Suprapubic skin (tissue), 4 donors: ENCODE measurements at regions not wholly inside any gene's neighbourhood (a gene's known extent, or its start where the extent isn't known, plus 50 kb on each side); places are given as distances from the start of the nearest gene placed in this dataset.

Source experiments
- CTCF ChIP-seq, 2 donors: fragments of 200-600 bp in 1 of 2; fragments of 450-650 bp in 1 of 2; sonication (generic) in 1 of 2; IDR thresholded peaks; one replicate each; pipeline ENCODE4 v1.5.1; 2016 to 2019; ENCODE audit warnings: antibody characterized with exemption in 2 of 2, mild to moderate bottlenecking in 1 of 2, moderate library complexity in 1 of 2
- EP300 ChIP-seq: sonication (generic); formaldehyde crosslinking; IDR thresholded peaks from one replicate; pipeline ENCODE4 v1.6.1; 2017; ENCODE audit warnings: antibody characterized with exemption
- POLR2A ChIP-seq, 2 donors: fragments of 450-650 bp; IDR thresholded peaks; one replicate each; pipeline ENCODE4 v1.6.1; 2017; ENCODE audit warnings: antibody characterized with exemption in 2 of 2, mild to moderate bottlenecking in 2 of 2, moderate library complexity in 2 of 2
- POLR2AphosphoS5 ChIP-seq, 3 donors: sonication (generic); formaldehyde crosslinking; IDR thresholded peaks; one replicate each; pipeline ENCODE4 v1.6.1; 2017; ENCODE audit warnings: antibody characterized with exemption in 3 of 3

GRCh38 chr18:68316636-68317035 is 398.3 kb downstream of the TMX3 start:
- no peak for TF ChIP-seq EP300
- TF ChIP-seq CTCF (IDR thresholded peaks at IDR 0.05), result no peak
- no peak for TF ChIP-seq POLR2AphosphoS5 (IDR thresholded peaks at IDR 0.05)
- TF ChIP-seq POLR2A (IDR thresholded peaks at IDR 0.05), result no peak
